Astrocyte of the cerebellum (primary cell): ENCODE measurements at regions not wholly inside any gene's neighbourhood (a gene's known extent, or its start where the extent isn't known, plus 50 kb on each side); places are given as distances from the start of the nearest gene placed in this dataset.
"Not testable (repeated sequence)": the region's sequence is repeated elsewhere in the genome, so short reads cannot be mapped to it uniquely, and the experiment has no call there.

Experiments used
- DNase-seq: peaks from one replicate; pipeline ENCODE4 v3.0.0-alpha.2; 2011; ENCODE audit warnings: low read depth
- H3K4me3 ChIP-seq: 2 replicates; pipeline ENCODE4 v1.5.1; 2011; ENCODE audit warnings: mild to moderate bottlenecking, low read depth, low read length, moderate library complexity
- CTCF ChIP-seq: IDR thresholded peaks from 2 replicates; pipeline ENCODE4 v1.5.1; 2012; ENCODE audit warnings: low read length, low read depth, moderate library complexity, mild to moderate bottlenecking; ENCODE audit errors: missing control alignments
- in situ Hi-C: cut with HindIII; loops from 2 replicates; pipeline ENCODE4 v1.10.0; 2017; ENCODE audit warnings: low sequenced_read_pairs

- no peak for TF ChIP-seq CTCF
- H3K4me3 ChIP-seq, result no peak overlapping the region
- in situ Hi-C loops, result no loop called here
- DNase-seq, result peak; percentile 42
Observed at GRCh38 chr5:153276151-153276550, 214.3 kb upstream of the GRIA1 start.

GRCh38 chr5:153296251-153296844 lies 194.1 kb upstream of the GRIA1 start:
- H3K4me3 ChIP-seq, in situ Hi-C loops, DNase-seq: not testable (repeated sequence)

- in situ Hi-C loops, result no loop called here
- DNase-seq, result no peak
- H3K4me3 ChIP-seq, result no peak overlapping the region
- TF ChIP-seq CTCF, result no peak
Observed at GRCh38 chr5:153299891-153300290, 190.6 kb upstream of the GRIA1 start.

GRCh38 chr5:153308282-153308681 lies 182.2 kb upstream of the GRIA1 start:
- in situ Hi-C loops, result no loop called here
- no peak overlapping the region for H3K4me3 ChIP-seq
- no peak for TF ChIP-seq CTCF
- no peak for DNase-seq

- DNase-seq, result no peak
- in situ Hi-C loops, result no loop called here
- no peak overlapping the region for H3K4me3 ChIP-seq
- no peak for TF ChIP-seq CTCF
Observed at GRCh38 chr5:153318556-153318955, 171.9 kb upstream of the GRIA1 start.

GRCh38 chr5:153321478-153321877 lies 169.0 kb upstream of the GRIA1 start:
- no peak overlapping the region for H3K4me3 ChIP-seq
- no peak for DNase-seq
- no peak for TF ChIP-seq CTCF
- in situ Hi-C loops, result no loop called here

- H3K4me3 ChIP-seq, result no peak overlapping the region
- TF ChIP-seq CTCF, result no peak
- DNase-seq, result no peak
- in situ Hi-C loops, result no loop called here
Observed at GRCh38 chr5:153340139-153340538, 150.3 kb upstream of the GRIA1 start.
